Thyroid gland (tissue), 4 donors: ENCODE measurements at regions not wholly inside any gene's neighbourhood (a gene's known extent, or its start where the extent isn't known, plus 50 kb on each side); places are given as distances from the start of the nearest gene placed in this dataset.
A peak's percentile ranks its signal among the peaks of the same experiment; 100 is the strongest.

Experiments
- DNase-seq, 2 donors: peaks; one replicate each; pipeline ENCODE4 v3.0.0-alpha.2; 2019
- H3K27ac ChIP-seq, 3 donors: fragments of 200-600 bp; sonication (generic); 1 replicate in 2 of 3; 2 replicates in 1 of 3; pipeline ENCODE4 v1.5.1; 2016 to 2019; ENCODE audit warnings: mild to moderate bottlenecking in 1 of 3, moderate library complexity in 1 of 3
- H3K27me3 ChIP-seq: fragments of 200-600 bp; sonication (generic); one replicate; pipeline ENCODE4 v1.5.1; 2019
- H3K36me3 ChIP-seq, 2 donors: fragments of 200-600 bp; sonication (generic); one replicate each; pipeline ENCODE4 v1.5.1; 2016 to 2019
- H3K4me1 ChIP-seq, 2 donors: fragments of 200-600 bp; sonication (generic); one replicate each; pipeline ENCODE4 v1.5.1; 2017 to 2019
- H3K4me3 ChIP-seq, 3 donors: fragments of 200-600 bp; sonication (generic); replicated peaks in 1 of 3; 1 replicate in 2 of 3; 2 replicates in 1 of 3; pipeline ENCODE4 v1.5.1; 2016; ENCODE audit warnings: mild to moderate bottlenecking in 1 of 3
- H3K9me3 ChIP-seq: fragments of 200-600 bp; sonication (generic); one replicate; pipeline ENCODE4 v1.5.1; 2017
- CTCF ChIP-seq, 6 experiments: fragments of 200-600 bp in 3 of 6; fragments of 450-650 bp in 3 of 6; sonication (generic) in 3 of 6; IDR thresholded peaks; one replicate each; pipeline ENCODE4 v1.5.1; 2016 to 2019; ENCODE audit warnings: antibody characterized with exemption in 6 of 6, mild to moderate bottlenecking in 2 of 6, inconsistent platforms in 1 of 6, moderate library complexity in 1 of 6
- POLR2A ChIP-seq, 2 donors: fragments of 450-650 bp; IDR thresholded peaks; one replicate each; pipeline ENCODE4 v1.6.1; 2017; ENCODE audit warnings: antibody characterized with exemption in 2 of 2, mild to moderate bottlenecking in 2 of 2, moderate library complexity in 1 of 2
- WGBS, 2 donors: methylation state at CpG; one replicate each; pipeline ENCODE4 v1.1.5; 2017; 5-methylcytosine and 5-hydroxymethylcytosine counted together
- intact Hi-C: fragments of 100-400 bp; cut with DNase I; formaldehyde crosslinking; loops from one replicate; pipeline ENCODE4 v1.15.1; 2023

DNA sequence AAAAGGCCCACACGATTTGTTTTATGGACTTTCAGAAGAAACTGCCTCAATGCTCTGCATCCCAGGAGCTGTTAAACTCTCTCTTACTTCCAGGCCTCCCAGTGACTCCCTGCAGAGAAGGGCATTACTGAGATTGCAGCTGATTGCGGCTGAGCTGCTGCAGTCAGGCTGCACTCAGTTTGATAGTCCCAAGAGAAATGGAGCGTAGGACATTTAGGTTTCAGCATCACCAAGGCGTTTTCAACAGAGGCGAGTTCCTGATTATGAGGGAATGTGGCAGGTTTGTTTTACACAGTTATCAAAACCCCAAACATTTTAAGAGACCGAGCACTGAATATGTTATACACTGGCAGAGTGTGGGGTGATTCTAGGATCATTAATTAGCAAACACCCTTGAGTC lies 145.6 kb downstream of the TBX18 start:
- no peaks in the 10 kb centered on the region for H3K4me1 ChIP-seq
- H3K27me3 ChIP-seq: no peaks in the 10 kb centered on the region
- 43 to 57% methylated on average over 6 of the region's 6 CpGs for WGBS, 2 donors
- no peak overlapping the region for H3K27ac ChIP-seq
- H3K4me3 ChIP-seq: no peak overlapping the region
- DNase-seq: no peak
- no peaks in the 10 kb centered on the region for H3K9me3 ChIP-seq
- TF ChIP-seq CTCF (IDR thresholded peaks at IDR 0.05) (no peak), POLR2A (IDR thresholded peaks at IDR 0.05) (no peak)
- intact Hi-C loops: no loop called here
- no peaks in the 10 kb centered on the region for H3K36me3 ChIP-seq

- Histone ChIP-seq H3K9me3 (no peaks in the 10 kb centered on the region), H3K27ac (peak overlapping the region in 1 of 3 donors; percentile 24), H3K27me3 (no peaks in the 10 kb centered on the region), H3K36me3 (no peaks in the 10 kb centered on the region), H3K4me1 (no peaks in the 10 kb centered on the region), H3K4me3 (no peak overlapping the region)
- DNase-seq: no peak
- 48 to 49% methylated on average over 8 of the region's 8 CpGs for WGBS, 2 donors
- TF ChIP-seq POLR2A (IDR thresholded peaks at IDR 0.05): no peak
- no peak for TF ChIP-seq CTCF (IDR thresholded peaks at IDR 0.05)
- intact Hi-C loops: no loop called here
Observed at GRCh38 chr6:84618046-84618752, 146.2 kb downstream of the TBX18 start.

DNA sequence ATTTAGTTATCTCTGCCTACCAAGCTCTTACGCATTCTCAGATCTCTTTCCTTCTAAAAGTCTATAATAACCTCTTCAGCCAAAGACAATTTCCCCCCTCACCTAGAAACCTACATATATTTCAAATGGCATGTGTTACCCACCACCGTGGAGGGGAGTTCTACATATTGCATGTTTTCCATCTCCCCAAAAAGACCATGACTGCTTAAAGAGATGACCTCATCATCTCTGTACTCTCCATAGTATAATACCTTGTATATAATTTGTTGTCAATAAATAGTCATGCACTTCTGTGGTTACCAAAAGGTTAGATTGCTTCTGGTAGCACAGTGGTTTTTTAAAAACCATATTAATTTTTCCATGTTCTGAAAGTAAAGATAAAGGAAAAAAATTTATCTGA lies 148.4 kb downstream of the TBX18 start:
- H3K27me3 ChIP-seq: no peaks in the 10 kb centered on the region
- no peaks in the 10 kb centered on the region for H3K4me1 ChIP-seq
- no peak for DNase-seq
- H3K27ac ChIP-seq: no peak overlapping the region
- H3K9me3 ChIP-seq: no peaks in the 10 kb centered on the region
- no peak for TF ChIP-seq POLR2A (IDR thresholded peaks at IDR 0.05)
- intact Hi-C loops: no loop called here
- H3K4me3 ChIP-seq: no peak overlapping the region
- WGBS, 2 donors: 85 to 87% methylated on average over 2 of the region's 2 CpGs
- H3K36me3 ChIP-seq: no peaks in the 10 kb centered on the region

- DNase-seq: no peak
- 78 to 94% methylated on average over 2 of the region's 2 CpGs for WGBS, 2 donors
- Histone ChIP-seq H3K27me3 (no peaks in the 10 kb centered on the region), H3K9me3 (no peaks in the 10 kb centered on the region), H3K36me3 (no peaks in the 10 kb centered on the region), H3K4me3 (no peak overlapping the region), H3K4me1 (no peaks in the 10 kb centered on the region), H3K27ac (no peak overlapping the region)
- no peak for TF ChIP-seq CTCF (IDR thresholded peaks at IDR 0.05)
- no peak for TF ChIP-seq POLR2A (IDR thresholded peaks at IDR 0.05)
- intact Hi-C loops: no loop called here
Observed at GRCh38 chr6:84615113-84615850, 149.1 kb downstream of the TBX18 start.

GRCh38 chr6:84606860-84607259 lies 157.5 kb downstream of the TBX18 start:
- no peaks in the 10 kb centered on the region for H3K27me3 ChIP-seq
- no peaks in the 10 kb centered on the region for H3K9me3 ChIP-seq
- no peak overlapping the region for H3K27ac ChIP-seq
- H3K4me1 ChIP-seq: no peaks in the 10 kb centered on the region
- no peak overlapping the region for H3K4me3 ChIP-seq
- no peaks in the 10 kb centered on the region for H3K36me3 ChIP-seq
- 69 to 73% methylated on average over 2 of the region's 2 CpGs for WGBS, 2 donors
- TF ChIP-seq POLR2A (IDR thresholded peaks at IDR 0.05) (no peak), CTCF (IDR thresholded peaks at IDR 0.05) (no peak)
- intact Hi-C loops: no loop called here
- DNase-seq: no peak
